ENCODE measurements at regions not wholly inside any gene's neighbourhood (a gene's known extent, or its start where the extent isn't known, plus 50 kb on each side); places are given as distances from the start of the nearest gene placed in this dataset.

DNA sequence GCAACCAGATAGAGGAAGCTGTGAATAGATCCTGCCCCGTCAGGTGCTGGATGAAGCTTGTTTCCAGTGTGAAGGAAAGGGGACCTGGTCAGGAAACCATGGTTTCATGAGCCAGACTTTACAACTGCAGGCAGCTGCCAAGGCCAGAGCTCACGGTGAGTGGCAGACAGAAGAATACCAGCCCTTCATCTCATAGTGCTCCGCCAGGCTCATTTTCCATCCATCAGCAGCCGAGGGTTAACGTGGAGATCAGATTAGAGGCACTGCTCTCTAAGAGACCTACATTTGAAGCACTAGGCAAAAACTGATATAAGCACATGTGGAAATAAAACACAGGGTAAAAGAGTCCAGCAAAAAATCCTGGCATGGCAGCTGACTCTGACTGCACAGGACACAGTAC is 172.4 kb downstream of the CD24 start:
- TF ChIP-seq, protein P1, sequence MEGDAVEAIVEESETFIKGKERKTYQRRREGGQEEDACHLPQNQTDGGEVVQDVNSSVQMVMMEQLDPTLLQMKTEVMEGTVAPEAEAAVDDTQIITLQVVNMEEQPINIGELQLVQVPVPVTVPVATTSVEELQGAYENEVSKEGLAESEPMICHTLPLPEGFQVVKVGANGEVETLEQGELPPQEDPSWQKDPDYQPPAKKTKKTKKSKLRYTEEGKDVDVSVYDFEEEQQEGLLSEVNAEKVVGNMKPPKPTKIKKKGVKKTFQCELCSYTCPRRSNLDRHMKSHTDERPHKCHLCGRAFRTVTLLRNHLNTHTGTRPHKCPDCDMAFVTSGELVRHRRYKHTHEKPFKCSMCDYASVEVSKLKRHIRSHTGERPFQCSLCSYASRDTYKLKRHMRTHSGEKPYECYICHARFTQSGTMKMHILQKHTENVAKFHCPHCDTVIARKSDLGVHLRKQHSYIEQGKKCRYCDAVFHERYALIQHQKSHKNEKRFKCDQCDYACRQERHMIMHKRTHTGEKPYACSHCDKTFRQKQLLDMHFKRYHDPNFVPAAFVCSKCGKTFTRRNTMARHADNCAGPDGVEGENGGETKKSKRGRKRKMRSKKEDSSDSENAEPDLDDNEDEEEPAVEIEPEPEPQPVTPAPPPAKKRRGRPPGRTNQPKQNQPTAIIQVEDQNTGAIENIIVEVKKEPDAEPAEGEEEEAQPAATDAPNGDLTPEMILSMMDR (IDR thresholded peaks at IDR 0.05) = no peak
- TF ChIP-seq POLR2A (IDR thresholded peaks at IDR 0.05) = no peak

Measured in prostate gland (tissue), 2 donors.